Activated CD4-positive, CD25-positive, alpha-beta regulatory T cell treated with anti-CD3 and anti-CD28 coated beads, Interleukin-2, amount 50 U/mL, for 16 hours (primary cell): ENCODE measurements at regions not wholly inside any gene's neighbourhood (a gene's known extent, or its start where the extent isn't known, plus 50 kb on each side); places are given as distances from the start of the nearest gene placed in this dataset.

Experiments
- DNase-seq: peaks from one replicate; pipeline ENCODE4 v3.0.0-alpha.2; 2020; ENCODE audit warnings: low read depth, low spot score

GRCh38 chr6:169912266-169913095 lies 161.1 kb downstream of the ERMARD start:
- no peak for DNase-seq

DNA sequence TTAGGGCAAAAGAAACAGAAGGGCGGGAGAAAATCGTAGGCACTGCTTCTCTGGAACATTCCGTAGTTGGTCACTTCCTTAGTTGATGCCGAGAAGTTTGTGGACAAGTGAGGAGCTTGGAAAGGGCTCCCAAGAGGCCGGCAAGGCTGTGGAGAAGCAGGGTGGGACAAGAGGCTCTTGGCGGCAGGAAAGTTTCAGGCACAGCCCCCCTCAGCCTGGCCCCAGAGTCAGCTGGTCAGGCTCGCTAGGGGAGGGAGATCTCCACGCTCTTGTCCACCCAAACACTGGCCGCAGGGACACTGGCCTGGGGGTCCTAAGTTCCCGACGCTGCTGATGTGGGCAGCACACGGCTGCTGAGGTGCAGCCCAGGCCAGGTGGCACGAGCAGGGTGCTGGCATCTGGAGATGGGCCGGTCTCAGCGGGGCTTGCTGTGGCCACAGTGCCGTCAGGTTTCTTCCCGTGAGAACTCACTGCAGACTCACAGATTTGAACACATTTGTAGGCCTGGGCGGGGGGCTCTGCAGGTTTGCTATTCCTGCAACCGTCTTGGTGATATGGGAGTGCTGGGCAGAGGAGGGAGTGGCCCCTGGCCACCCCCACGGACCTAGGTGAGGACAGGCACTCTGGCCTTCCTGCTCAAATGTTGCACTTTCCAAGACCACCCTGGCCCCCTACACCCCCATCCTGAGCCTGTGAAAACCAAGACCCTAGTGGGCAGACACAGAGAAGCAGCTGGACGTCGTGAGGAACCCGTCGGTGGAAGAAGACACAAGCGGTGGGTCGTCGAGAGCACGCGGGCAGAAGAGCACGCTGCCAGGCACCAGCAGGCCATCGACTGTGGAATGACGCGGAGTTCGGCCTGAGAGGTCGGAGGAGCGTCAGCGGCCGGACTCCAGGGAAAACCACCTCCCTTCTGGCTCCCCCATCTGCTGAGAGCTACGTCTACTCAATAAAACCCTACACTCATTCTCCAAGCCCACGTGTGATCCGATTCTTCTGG lies 160.1 kb downstream of the ERMARD start:
- DNase-seq: no peak

DNA sequence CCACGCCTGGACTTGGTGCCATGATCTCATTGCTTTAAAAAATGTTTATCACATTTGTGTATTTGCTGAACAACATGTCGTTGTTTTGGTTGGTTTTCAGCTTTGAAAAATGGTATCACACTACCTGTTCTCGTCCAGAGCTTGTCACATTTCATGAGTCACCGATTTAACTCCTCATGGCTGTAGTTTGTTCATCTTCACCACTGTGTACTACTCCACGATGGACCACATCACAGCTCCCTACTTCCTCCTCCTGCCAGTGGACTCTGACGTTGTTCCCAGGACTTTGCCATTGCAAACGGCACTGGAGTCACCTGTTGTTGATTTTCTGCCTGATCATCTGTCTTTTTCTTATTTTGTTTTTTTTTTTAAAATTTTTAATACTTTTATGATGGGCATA lies 157.7 kb downstream of the ERMARD start:
- DNase-seq: no peak

DNA sequence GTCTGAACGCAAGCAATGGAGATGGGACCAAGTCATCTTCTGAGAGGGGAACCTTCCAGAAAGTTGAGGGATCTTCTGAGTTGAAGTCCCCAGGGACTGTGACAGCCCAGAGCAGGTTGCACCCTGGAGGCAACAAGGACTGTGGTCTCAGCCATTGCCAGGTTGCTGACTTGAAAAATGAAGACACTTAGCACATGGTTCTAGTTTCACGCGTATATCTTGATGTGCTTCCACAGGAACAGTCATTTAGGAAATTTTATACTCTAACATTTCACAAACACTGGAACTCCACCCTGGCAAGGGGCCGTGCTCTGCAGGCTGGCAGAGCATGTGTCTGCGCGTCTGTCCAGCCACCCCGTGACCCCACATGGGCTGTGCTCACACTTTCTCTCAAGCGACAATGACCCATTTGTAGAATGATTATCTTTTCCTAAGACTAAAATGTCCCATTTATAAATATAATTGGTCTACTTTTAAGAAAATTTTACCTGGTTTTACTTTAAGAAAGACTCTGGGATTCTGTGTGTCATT lies 157.0 kb downstream of the ERMARD start:
- no peak for DNase-seq

GRCh38 chr6:169907419-169908115 lies 156.1 kb downstream of the ERMARD start:
- no peak for DNase-seq

DNA sequence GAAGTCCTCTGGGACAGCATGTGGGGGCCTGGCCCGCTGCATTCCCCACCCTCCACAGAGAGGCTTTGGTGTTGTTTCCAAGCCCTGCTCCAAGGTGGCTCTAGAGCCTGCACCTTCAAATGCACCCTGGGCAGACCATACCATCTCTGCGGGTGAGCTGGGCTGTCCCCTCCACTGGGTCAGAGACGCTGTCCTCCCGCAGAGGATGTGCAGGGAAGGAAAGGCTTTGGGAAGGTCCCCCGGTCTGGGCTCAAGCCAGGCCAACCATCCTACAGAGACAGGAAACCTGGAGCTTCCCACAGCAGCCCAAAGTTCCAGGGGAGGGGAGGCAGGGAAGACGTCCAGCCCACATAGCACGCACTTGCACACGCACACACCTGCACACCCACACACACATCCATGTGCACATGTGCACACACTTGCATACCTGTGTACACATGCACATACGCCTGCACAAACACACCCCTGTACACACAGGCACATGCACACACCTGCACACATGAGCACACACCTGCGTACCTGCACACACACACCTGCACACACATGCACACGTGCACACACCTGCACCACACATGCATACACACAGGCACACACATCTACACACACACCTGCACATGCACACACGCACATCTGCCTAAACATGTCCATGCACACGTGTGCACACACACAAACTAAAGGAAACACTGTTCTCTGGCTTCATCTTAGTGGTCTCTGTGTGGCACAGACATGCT lies 155.4 kb downstream of the ERMARD start:
- DNase-seq: no peak

DNA sequence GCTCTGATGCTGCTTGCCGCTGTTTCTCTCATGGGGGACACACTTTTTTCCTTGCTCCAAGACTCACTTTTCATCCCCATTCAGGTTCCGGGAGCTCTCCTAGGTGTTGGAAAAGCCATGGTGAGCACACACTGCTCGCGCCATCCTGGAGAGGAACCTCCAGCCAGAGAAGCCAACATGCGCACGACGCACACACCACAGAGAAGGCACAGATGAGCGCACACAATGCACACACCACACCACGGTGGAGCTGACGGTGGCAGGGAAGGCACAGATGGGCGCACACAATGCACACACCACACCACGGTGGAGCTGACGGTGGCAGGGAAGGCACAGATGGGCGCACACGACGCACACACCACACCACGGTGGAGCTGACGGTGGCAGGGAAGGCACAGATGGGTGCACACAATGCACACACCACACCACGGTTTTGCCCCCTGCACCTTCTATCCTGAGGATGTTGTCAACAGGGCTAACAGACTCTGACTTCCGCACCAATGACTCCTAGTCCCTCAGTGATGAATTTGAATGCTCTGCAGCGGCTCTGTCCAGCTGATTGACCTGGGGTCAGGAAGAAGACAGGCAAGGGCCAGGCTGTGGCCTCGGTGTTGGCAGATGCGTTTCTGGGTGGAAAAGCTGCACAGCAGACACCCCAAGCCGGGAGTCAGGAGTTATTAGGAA lies 154.7 kb downstream of the ERMARD start:
- DNase-seq: no peak

- no peak for DNase-seq
These were observed 153.8 kb downstream of the ERMARD start for GRCh38 chr6:169905041-169905807.

DNA sequence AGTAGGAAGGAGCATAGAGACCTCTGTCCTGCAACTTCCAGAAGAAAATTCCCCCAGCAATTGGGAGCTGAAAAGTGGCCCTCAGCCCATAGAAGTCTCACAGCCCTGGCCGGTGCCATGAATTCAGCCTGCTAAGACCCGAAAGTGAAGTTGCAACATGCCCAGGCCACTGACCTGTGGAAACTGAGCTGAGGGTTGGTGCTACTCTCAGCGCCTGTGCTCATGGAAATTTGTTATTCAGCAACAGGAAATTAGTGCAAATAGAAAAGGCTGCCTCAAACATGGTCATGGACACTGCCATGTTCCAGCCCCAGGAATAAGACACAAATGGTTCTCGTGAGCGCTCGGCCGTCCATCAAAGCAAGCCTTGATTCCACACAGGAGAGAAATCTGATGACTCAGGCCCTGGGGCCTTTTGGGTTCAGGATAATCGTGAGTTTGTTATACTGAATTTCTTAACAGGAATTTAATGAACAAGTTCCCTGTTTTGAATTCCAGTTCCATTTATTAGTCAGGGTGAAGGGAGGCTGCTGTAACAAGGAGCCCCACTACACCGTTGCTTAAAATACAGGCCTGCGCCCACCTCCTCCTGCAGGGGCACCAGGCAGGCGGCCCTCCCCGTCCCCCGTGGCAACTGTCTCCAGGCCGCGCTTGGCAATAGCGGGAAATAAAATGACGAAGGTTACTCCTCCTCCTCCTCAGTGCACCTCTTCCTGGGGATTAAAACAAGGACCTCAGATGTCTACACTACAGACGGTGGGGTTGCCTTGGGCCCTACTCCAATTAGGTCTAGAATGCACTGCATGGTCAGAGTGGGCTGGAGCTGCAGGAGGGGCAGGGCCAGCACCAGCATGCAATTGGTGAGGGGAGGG lies 152.9 kb downstream of the ERMARD start:
- no peak for DNase-seq

DNA sequence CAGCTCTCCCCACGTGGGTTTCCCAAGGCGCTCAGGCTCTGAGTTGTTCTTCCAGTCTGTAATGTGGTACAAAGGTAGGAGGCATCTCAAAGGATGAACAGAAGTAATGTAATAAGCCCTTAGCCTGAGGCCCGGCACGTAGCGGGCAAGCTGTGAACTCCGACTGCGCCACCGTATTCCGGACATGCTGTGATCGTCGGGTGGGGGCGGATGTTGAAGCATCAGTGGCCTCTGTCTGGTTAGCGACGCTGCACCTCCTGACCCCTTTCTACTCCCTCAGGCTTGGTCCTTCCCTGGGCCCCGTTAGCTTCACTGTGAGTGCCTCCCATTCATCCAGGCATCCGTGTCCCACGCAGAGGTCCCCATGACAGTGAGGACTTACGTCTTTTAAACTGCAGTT lies 151.7 kb downstream of the ERMARD start:
- no peak for DNase-seq

- no peak for DNase-seq
These were observed 151.2 kb downstream of the ERMARD start for GRCh38 chr6:169902604-169903003.

DNA sequence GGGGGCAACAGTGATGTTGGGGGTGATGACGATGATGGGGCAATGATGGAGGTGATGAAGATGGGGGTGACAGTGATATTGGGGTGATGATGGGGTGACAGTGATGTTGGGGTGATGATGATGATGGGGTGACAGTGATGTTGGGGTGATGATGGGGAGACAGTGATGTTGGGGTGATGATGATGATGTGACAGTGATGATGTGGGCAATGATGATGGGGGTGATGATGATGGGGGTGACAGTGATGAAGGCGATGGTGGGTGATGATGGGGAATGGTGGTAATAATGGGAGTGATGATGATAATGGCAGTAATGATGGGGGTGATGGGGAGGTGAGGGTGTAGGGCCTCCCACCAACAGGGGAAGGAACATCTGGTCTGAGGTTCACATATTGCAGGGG lies 150.6 kb downstream of the ERMARD start:
- DNase-seq: no peak

- DNase-seq: no peak
These were observed 148.2 kb downstream of the ERMARD start for GRCh38 chr6:169899481-169900145.

GRCh38 chr6:169898788-169899480 lies 147.5 kb downstream of the ERMARD start:
- no peak for DNase-seq

- DNase-seq: no peak
These were observed 146.4 kb downstream of the ERMARD start for GRCh38 chr6:169897601-169898358.

GRCh38 chr6:169896826-169897456 lies 145.5 kb downstream of the ERMARD start:
- no peak for DNase-seq
